ENCODE measurements at regions not wholly inside any gene's neighbourhood (a gene's known extent, or its start where the extent isn't known, plus 50 kb on each side); places are given as distances from the start of the nearest gene placed in this dataset.

GRCh38 chr2:208548700-208549099 is 142.1 kb downstream of the PTH2R start:
- no peaks in the 10 kb centered on the region for H3K36me3 ChIP-seq (ENCODE audit: insufficient read depth, low read length, poor library complexity, severe bottlenecking)
- no peaks in the 10 kb centered on the region for H3K4me1 ChIP-seq (ENCODE audit: insufficient read depth, low read length, poor library complexity, severe bottlenecking)
- no TSS peak for BruUV-seq (replicated peaks)
- ChIA-PET CTCF (no interaction called here), POLR2A (ENCODE audit: low non-redundant PET) (no interaction called here)
- no peak overlapping the region for H3K4me3 ChIP-seq (ENCODE audit: low read depth, low read length, poor library complexity, severe bottlenecking)
- TF ChIP-seq EZH2 (IDR thresholded peaks at IDR 0.05; ENCODE audit: borderline replicate concordance, low read depth, low read length, poor library complexity, severe bottlenecking) (no peak), CTCF (conservative IDR thresholded peaks at IDR 0.05; ENCODE audit: low read depth, low read length) (no peak)
- DNase-seq (ENCODE audit: low spot score) = no peak
- peaks cover 16% of the 10 kb centered on the region for H3K27me3 ChIP-seq (replicated peaks; ENCODE audit: insufficient read depth, low read depth, low read length, poor library complexity)
- no peak overlapping the region for H3K27ac ChIP-seq (ENCODE audit: low read depth, low read length, poor library complexity, severe bottlenecking)
- intact Hi-C loops (cut with micrococcal nuclease; ENCODE audit: unreplicated experiment) = no loop called here
- no peaks in the 10 kb centered on the region for H3K9me3 ChIP-seq (ENCODE audit: low read depth, low read length, poor library complexity, severe bottlenecking)

- BruUV-seq (replicated peaks) = no TSS peak
- TF ChIP-seq EZH2 (IDR thresholded peaks at IDR 0.05; ENCODE audit: borderline replicate concordance, low read depth, low read length, poor library complexity, severe bottlenecking) = no peak
- no peak for TF ChIP-seq CTCF (conservative IDR thresholded peaks at IDR 0.05; ENCODE audit: low read depth, low read length)
- Histone ChIP-seq H3K4me1 (ENCODE audit: insufficient read depth, low read length, poor library complexity, severe bottlenecking) (no peaks in the 10 kb centered on the region), H3K27me3 (replicated peaks; ENCODE audit: insufficient read depth, low read depth, low read length, poor library complexity) (peaks cover 16% of the 10 kb centered on the region), H3K9me3 (ENCODE audit: low read depth, low read length, poor library complexity, severe bottlenecking) (no peaks in the 10 kb centered on the region), H3K27ac (ENCODE audit: low read depth, low read length, poor library complexity, severe bottlenecking) (no peak overlapping the region), H3K36me3 (ENCODE audit: insufficient read depth, low read length, poor library complexity, severe bottlenecking) (no peaks in the 10 kb centered on the region), H3K4me3 (ENCODE audit: low read depth, low read length, poor library complexity, severe bottlenecking) (no peak overlapping the region)
- POLR2A ChIA-PET (ENCODE audit: low non-redundant PET) = no interaction called here
- no peak for DNase-seq (ENCODE audit: low spot score)
- intact Hi-C loops (cut with micrococcal nuclease; ENCODE audit: unreplicated experiment) = no loop called here
- CTCF ChIA-PET = no interaction called here
Measured at GRCh38 chr2:208549546-208550158, 143.1 kb downstream of the PTH2R start.

GRCh38 chr2:208552943-208553342 is 146.4 kb downstream of the PTH2R start:
- BruUV-seq (replicated peaks) = no TSS peak
- ChIA-PET POLR2A (ENCODE audit: low non-redundant PET) (no interaction called here), CTCF (no interaction called here)
- H3K36me3 ChIP-seq (ENCODE audit: insufficient read depth, low read length, poor library complexity, severe bottlenecking) = no peaks in the 10 kb centered on the region
- TF ChIP-seq EZH2 (IDR thresholded peaks at IDR 0.05; ENCODE audit: borderline replicate concordance, low read depth, low read length, poor library complexity, severe bottlenecking) (no peak), CTCF (conservative IDR thresholded peaks at IDR 0.05; ENCODE audit: low read depth, low read length) (no peak)
- no peaks in the 10 kb centered on the region for H3K4me1 ChIP-seq (ENCODE audit: insufficient read depth, low read length, poor library complexity, severe bottlenecking)
- H3K27me3 ChIP-seq (replicated peaks; ENCODE audit: insufficient read depth, low read depth, low read length, poor library complexity) = peaks cover 8% of the 10 kb centered on the region
- H3K27ac ChIP-seq (ENCODE audit: low read depth, low read length, poor library complexity, severe bottlenecking) = no peak overlapping the region
- H3K9me3 ChIP-seq (ENCODE audit: low read depth, low read length, poor library complexity, severe bottlenecking) = no peaks in the 10 kb centered on the region
- intact Hi-C loops (cut with micrococcal nuclease; ENCODE audit: unreplicated experiment) = no loop called here
- no peak for DNase-seq (ENCODE audit: low spot score)
- H3K4me3 ChIP-seq (ENCODE audit: low read depth, low read length, poor library complexity, severe bottlenecking) = no peak overlapping the region

Data from A673 (cell line).